H9 (cell line): ENCODE measurements at regions not wholly inside any gene's neighbourhood (a gene's known extent, or its start where the extent isn't known, plus 50 kb on each side); places are given as distances from the start of the nearest gene placed in this dataset.

ENCODE experiments used
- DNase-seq: peaks from one replicate; pipeline ENCODE4 v3.0.0-alpha.2; 2017
- H2AFZ ChIP-seq: one replicate; pipeline ENCODE4 v1.6.1; 2013; ENCODE audit warnings: mild to moderate bottlenecking, low read length, control low read depth, moderate library complexity
- H2AK5ac ChIP-seq: 2 replicates; pipeline ENCODE4 v1.6.1; 2013; ENCODE audit warnings: low read length, control low read depth, mixed read lengths; ENCODE audit not compliant: insufficient read length
- H2BK120ac ChIP-seq: one replicate; pipeline ENCODE4 v1.6.1; 2013; ENCODE audit warnings: low read depth, mild to moderate bottlenecking, low read length, control low read depth, inconsistent platforms; ENCODE audit not compliant: poor library complexity, severe bottlenecking
- H2BK12ac ChIP-seq: 2 replicates; pipeline ENCODE4 v1.6.1; 2013; ENCODE audit warnings: low read length, control low read depth, mixed read lengths, low read depth; ENCODE audit not compliant: insufficient read length
- H2BK15ac ChIP-seq: 2 replicates; pipeline ENCODE4 v1.6.1; 2013; ENCODE audit warnings: low read depth, low read length, control low read depth
- H2BK20ac ChIP-seq: one replicate; pipeline ENCODE4 v1.6.1; 2013; ENCODE audit warnings: low read depth, mild to moderate bottlenecking, low read length, control low read depth, inconsistent platforms; ENCODE audit not compliant: poor library complexity, severe bottlenecking
- H2BK5ac ChIP-seq: 2 replicates; pipeline ENCODE4 v1.6.1; 2013; ENCODE audit warnings: low read length, control low read depth, mixed read lengths; ENCODE audit not compliant: insufficient read length
- H3K14ac ChIP-seq: 2 replicates; pipeline ENCODE4 v1.6.1; 2013; ENCODE audit warnings: low read length, control low read depth; ENCODE audit not compliant: insufficient read depth
- H3K18ac ChIP-seq: 2 replicates; pipeline ENCODE4 v1.6.1; 2013; ENCODE audit warnings: low read depth, mild to moderate bottlenecking, mixed read lengths, low read length, control low read depth; ENCODE audit not compliant: insufficient read length
- H3K23ac ChIP-seq: 2 replicates; pipeline ENCODE4 v1.6.1; 2013; ENCODE audit warnings: low read length, control low read depth, mixed read lengths, low read depth; ENCODE audit not compliant: insufficient read length
- H3K23me2 ChIP-seq: 2 replicates; pipeline ENCODE4 v1.6.1; 2013; ENCODE audit warnings: low read depth, mild to moderate bottlenecking, mixed read lengths, low read length, control low read depth; ENCODE audit not compliant: insufficient read length, poor library complexity, severe bottlenecking
- H3K27ac ChIP-seq: 2 replicates; pipeline ENCODE4 v1.5.1; 2013; ENCODE audit warnings: low read length, control low read depth, mixed read lengths, low read depth; ENCODE audit not compliant: insufficient read length
- H3K27me3 ChIP-seq: 2 replicates; pipeline ENCODE4 v1.6.1; 2013; ENCODE audit warnings: low read length, control low read depth, inconsistent platforms; ENCODE audit not compliant: insufficient read depth
- H3K4ac ChIP-seq: 2 replicates; pipeline ENCODE4 v1.6.1; 2013; ENCODE audit warnings: low read depth, mild to moderate bottlenecking, control low read depth, inconsistent platforms, low read length, moderate library complexity
- H3K4me1 ChIP-seq: 2 replicates; pipeline ENCODE4 v1.6.1; 2013; ENCODE audit warnings: low read length, control low read depth, inconsistent platforms; ENCODE audit not compliant: insufficient read depth
- H3K4me2 ChIP-seq: 2 replicates; pipeline ENCODE4 v1.6.1; 2013; ENCODE audit warnings: low read length, control low read depth, mixed read lengths; ENCODE audit not compliant: insufficient read length, insufficient read depth
- H3K56ac ChIP-seq: 2 replicates; pipeline ENCODE4 v1.6.1; 2013; ENCODE audit warnings: low read depth, mild to moderate bottlenecking, mixed read lengths, low read length, control low read depth; ENCODE audit not compliant: insufficient read length
- H3K79me1 ChIP-seq: 2 replicates; pipeline ENCODE4 v1.6.1; 2013; ENCODE audit warnings: low read depth, mild to moderate bottlenecking, moderate library complexity, low read length, control low read depth, inconsistent platforms; ENCODE audit not compliant: insufficient read depth, poor library complexity, severe bottlenecking
- H3K79me2 ChIP-seq: 2 replicates; pipeline ENCODE4 v1.6.1; 2013; ENCODE audit warnings: low read length, control low read depth, inconsistent platforms; ENCODE audit not compliant: insufficient read depth
- H3K9ac ChIP-seq: 2 replicates; pipeline ENCODE4 v1.6.1; 2013; ENCODE audit warnings: low read length, control low read depth, mixed read lengths; ENCODE audit not compliant: insufficient read length; ENCODE audit errors: extremely low read depth
- H3K9me3 ChIP-seq: one replicate; pipeline ENCODE4 v1.6.1; 2013; ENCODE audit warnings: low read depth, low read length, inconsistent platforms; ENCODE audit not compliant: control insufficient read depth
- H3T11ph ChIP-seq: one replicate; pipeline ENCODE4 v1.6.1; 2013; ENCODE audit warnings: mild to moderate bottlenecking, low read length, control low read depth, inconsistent platforms
- H4K20me1 ChIP-seq: one replicate; pipeline ENCODE4 v1.6.1; 2013; ENCODE audit not compliant: control insufficient read depth, insufficient read length, insufficient read depth
- H4K5ac ChIP-seq: 2 replicates; pipeline ENCODE4 v1.6.1; 2013; ENCODE audit warnings: low read depth, mild to moderate bottlenecking, mixed read lengths, low read length, control low read depth; ENCODE audit not compliant: insufficient read length
- H4K8ac ChIP-seq: replicated peaks from 2 replicates; pipeline ENCODE4 v1.6.1; 2013; ENCODE audit warnings: low read length, control low read depth, mixed read lengths, low read depth; ENCODE audit not compliant: insufficient read length
- H4K91ac ChIP-seq: 2 replicates; pipeline ENCODE4 v1.6.1; 2013; ENCODE audit warnings: low read depth, mild to moderate bottlenecking, moderate library complexity, mixed read lengths, low read length, control low read depth; ENCODE audit not compliant: insufficient read length
- H3K27ac Mint-ChIP-seq, 3 experiments: 2 replicates in 2 of 3; 3 replicates in 1 of 3; pipeline ENCODE4 v1.8.0; 2020 to 2021; ENCODE audit warnings: mixed read lengths in 3 of 3, mild to moderate bottlenecking in 1 of 3, moderate library complexity in 1 of 3
- H3K27me3 Mint-ChIP-seq: 2 replicates; pipeline ENCODE4 v1.8.0; 2021; ENCODE audit warnings: low read depth, mild to moderate bottlenecking, moderate library complexity, mixed read lengths
- H3K36me3 Mint-ChIP-seq, 3 experiments: 2 replicates in 2 of 3; 3 replicates in 1 of 3; pipeline ENCODE4 v1.8.0; 2020 to 2021; ENCODE audit warnings: low read depth in 3 of 3, mixed read lengths in 3 of 3; ENCODE audit not compliant: insufficient read depth in 1 of 3
- H3K4me1 Mint-ChIP-seq, 2 experiments: 2 replicates each; pipeline ENCODE4 v1.8.0; 2020; ENCODE audit warnings: mixed read lengths in 2 of 2
- H3K4me3 Mint-ChIP-seq, 2 experiments: 2 replicates in 1 of 2; 3 replicates in 1 of 2; pipeline ENCODE4 v1.8.0; 2020 to 2021; ENCODE audit warnings: mild to moderate bottlenecking in 2 of 2, mixed read lengths in 2 of 2, moderate library complexity in 1 of 2
- H3K9me3 Mint-ChIP-seq, 2 experiments: 2 replicates in 1 of 2; 3 replicates in 1 of 2; pipeline ENCODE4 v1.8.0; 2020; ENCODE audit warnings: mild to moderate bottlenecking in 2 of 2, mixed read lengths in 2 of 2, moderate library complexity in 1 of 2
- CTCF ChIP-seq: fragments of 200-600 bp; sonication (generic); conservative IDR thresholded peaks from 3 replicates; pipeline ENCODE4 v1.8.0; 2021; ENCODE audit warnings: antibody characterized with exemption, mild to moderate bottlenecking
- WGBS: extraction: QIAGEN DNeasy Blood & Tissue Kit; methylation state at CpG from one replicate; pipeline ENCODE4 v1.1.7; 2013; ENCODE audit warnings: missing lambda C conversion rate, low lambda C conversion rate, mixed read lengths; ENCODE audit not compliant: insufficient read length; ENCODE audit errors: extremely low coverage; 5-methylcytosine and 5-hydroxymethylcytosine counted together

- Histone ChIP-seq H3K18ac (no peak overlapping the region), H2BK15ac (no peak overlapping the region), H2BK120ac (no peak overlapping the region), H3K79me2 (no peaks in the 10 kb centered on the region), H3K27me3 (no peaks in the 10 kb centered on the region; the same call in 1 of the 2 replicates), H2AFZ (no peak overlapping the region), H3T11ph (no peak overlapping the region), H2BK5ac (no peak overlapping the region), H3K4me2 (no peak overlapping the region), H3K56ac (no peak overlapping the region), H2BK12ac (no peak overlapping the region), H4K91ac (no peak overlapping the region), H3K23me2 (no peaks in the 10 kb centered on the region), H4K8ac (no peak overlapping the region), H2BK20ac (no peak overlapping the region), H3K23ac (no peak overlapping the region), H4K5ac (no peak overlapping the region), H4K20me1 (no peaks in the 10 kb centered on the region), H3K27ac (no peak overlapping the region), H3K9ac (no peak overlapping the region), H3K4me1 (peaks cover 10% of the 10 kb centered on the region; the same call in 1 of the 2 replicates), H3K79me1 (no peaks in the 10 kb centered on the region), H3K9me3 (no peaks in the 10 kb centered on the region), H3K14ac (no peak overlapping the region), H3K4ac (no peak overlapping the region), H2AK5ac (no peak overlapping the region)
- H3K27ac Mint-ChIP-seq = no peak overlapping the region
- TF ChIP-seq CTCF = no peak
- H3K27me3 Mint-ChIP-seq = peaks cover 83% of the 10 kb centered on the region
- DNase-seq = no peak
- no CpG with 5 or more reads among the region's 5 CpGs for WGBS
- no peaks in the 10 kb centered on the region for H3K36me3 Mint-ChIP-seq
- H3K9me3 Mint-ChIP-seq = peaks cover 0 to 3% of the 10 kb centered on the region in 2 experiments; a peak in 1 of 5 replicates
- peaks cover 20 to 24% of the 10 kb centered on the region in 2 experiments for H3K4me1 Mint-ChIP-seq
- H3K4me3 Mint-ChIP-seq = no peak overlapping the region
Observed at GRCh38 chr10:78873413-78873812, 195.4 kb upstream of the ZMIZ1 start.
